Fibroblast of villous mesenchyme (primary cell): ENCODE measurements at regions not wholly inside any gene's neighbourhood (a gene's known extent, or its start where the extent isn't known, plus 50 kb on each side); places are given as distances from the start of the nearest gene placed in this dataset.

Experiments used
- DNase-seq: peaks from one replicate; pipeline ENCODE4 v3.0.0-alpha.2; 2010; ENCODE audit warnings: low read depth
- H3K4me3 ChIP-seq: 2 replicates; pipeline ENCODE4 v1.5.1; 2011; ENCODE audit warnings: low read depth, mild to moderate bottlenecking, low read length
- TF ChIP-seq, protein P1 (sequence below): IDR thresholded peaks from 2 replicates; pipeline ENCODE4 v1.5.1; 2012; ENCODE audit warnings: low read depth, mild to moderate bottlenecking, low read length; ENCODE audit not compliant: insufficient read depth

GRCh38 chr2:20925265-20925889 is 102.5 kb upstream of the LDAH start:
- H3K4me3 ChIP-seq: no peak overlapping the region
- TF ChIP-seq, protein P1, sequence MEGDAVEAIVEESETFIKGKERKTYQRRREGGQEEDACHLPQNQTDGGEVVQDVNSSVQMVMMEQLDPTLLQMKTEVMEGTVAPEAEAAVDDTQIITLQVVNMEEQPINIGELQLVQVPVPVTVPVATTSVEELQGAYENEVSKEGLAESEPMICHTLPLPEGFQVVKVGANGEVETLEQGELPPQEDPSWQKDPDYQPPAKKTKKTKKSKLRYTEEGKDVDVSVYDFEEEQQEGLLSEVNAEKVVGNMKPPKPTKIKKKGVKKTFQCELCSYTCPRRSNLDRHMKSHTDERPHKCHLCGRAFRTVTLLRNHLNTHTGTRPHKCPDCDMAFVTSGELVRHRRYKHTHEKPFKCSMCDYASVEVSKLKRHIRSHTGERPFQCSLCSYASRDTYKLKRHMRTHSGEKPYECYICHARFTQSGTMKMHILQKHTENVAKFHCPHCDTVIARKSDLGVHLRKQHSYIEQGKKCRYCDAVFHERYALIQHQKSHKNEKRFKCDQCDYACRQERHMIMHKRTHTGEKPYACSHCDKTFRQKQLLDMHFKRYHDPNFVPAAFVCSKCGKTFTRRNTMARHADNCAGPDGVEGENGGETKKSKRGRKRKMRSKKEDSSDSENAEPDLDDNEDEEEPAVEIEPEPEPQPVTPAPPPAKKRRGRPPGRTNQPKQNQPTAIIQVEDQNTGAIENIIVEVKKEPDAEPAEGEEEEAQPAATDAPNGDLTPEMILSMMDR: no peak
- peak; percentile 10 for DNase-seq

DNA sequence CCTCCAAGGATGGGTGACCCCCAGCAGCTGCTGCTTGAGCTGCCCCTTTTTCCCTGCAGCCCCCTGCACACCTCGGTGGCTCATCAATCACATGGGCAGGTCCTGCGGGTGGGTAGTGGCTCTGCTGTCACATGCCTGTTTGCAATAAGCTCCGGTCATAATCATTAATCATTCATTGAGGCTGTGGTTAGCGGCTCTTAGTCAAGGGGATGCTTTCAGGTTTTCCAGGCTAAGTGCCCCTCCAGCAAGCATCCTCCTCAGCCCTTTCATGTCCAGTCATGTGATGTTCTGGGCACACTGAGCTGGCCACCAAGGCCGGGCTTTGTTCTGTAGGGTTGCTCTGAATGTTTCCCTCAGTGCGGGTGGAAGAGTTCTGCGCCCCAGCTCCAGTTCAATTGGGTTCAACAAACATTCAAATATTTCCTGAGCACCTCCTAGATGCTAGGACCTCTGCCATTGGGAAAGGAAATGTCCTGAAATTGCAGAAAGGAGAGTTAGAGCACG is 96.4 kb upstream of the LDAH start:
- no peak for DNase-seq
- TF ChIP-seq, protein P1: no peak
- no peak overlapping the region for H3K4me3 ChIP-seq

DNA sequence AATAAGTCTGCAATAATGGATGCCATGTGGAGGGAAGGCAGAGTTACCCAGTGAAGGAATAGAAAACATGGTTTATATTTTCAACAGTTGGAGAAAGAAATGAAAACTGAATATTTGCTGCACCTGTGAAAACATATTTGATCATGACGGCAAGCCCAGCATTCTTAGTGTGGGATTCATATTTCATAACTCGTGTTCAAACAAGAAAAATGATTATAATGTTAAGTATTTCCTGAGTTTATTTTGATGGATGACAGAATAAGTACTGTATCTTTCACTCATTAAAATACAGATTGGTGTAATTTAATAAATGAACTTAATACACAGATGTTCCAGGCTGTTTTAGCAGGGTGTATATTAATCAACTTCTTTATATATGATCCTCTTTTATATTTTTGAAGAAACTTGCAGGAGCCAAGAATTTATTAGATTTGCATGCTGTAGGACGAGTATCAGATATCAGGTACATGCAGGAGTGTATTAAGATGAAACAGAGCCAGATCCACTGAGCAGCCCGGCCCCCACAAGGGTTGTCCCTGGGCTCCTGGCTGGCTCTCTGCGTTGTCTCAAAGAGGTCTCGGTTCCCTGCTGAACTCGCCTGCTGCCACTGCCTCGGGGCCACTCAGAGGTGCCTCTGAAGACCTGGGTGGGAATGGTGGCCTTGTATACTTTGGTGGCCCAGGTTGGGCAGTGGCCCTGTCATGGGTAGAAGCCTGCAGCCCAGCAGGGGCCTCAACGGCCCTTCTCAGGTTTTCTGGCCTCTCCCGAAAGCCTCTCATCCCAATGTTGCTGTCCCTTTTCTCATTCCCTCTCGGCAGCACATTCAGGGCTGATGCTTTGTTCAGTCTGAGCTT is 95.0 kb upstream of the LDAH start:
- DNase-seq: no peak
- TF ChIP-seq, protein P1: no peak
- no peak overlapping the region for H3K4me3 ChIP-seq

DNA sequence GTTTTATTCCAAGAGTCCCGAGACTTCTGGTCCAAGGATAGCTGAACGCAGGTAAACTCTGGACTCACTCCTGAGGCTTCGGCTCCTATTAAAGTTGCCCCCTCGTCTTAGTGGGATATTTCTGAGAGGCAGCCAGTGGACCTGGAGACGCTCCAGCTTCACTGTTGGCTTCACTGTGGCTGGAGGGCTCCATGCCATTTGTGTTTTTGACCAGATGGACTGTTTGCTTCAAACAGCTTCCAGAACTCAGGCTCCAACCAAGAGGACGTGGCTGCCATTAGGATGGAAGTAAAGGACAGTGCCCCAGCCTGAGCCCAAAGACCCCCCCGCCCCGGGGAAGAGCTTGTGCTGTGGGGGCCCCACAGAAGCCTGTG is 94.4 kb upstream of the LDAH start:
- no peak for DNase-seq
- TF ChIP-seq, protein P1: no peak
- no peak overlapping the region for H3K4me3 ChIP-seq

GRCh38 chr2:20916604-20917286 is 93.8 kb upstream of the LDAH start:
- no peak overlapping the region for H3K4me3 ChIP-seq
- peak; percentile 21 for DNase-seq
- TF ChIP-seq, protein P1: peak; percentile 52

DNA sequence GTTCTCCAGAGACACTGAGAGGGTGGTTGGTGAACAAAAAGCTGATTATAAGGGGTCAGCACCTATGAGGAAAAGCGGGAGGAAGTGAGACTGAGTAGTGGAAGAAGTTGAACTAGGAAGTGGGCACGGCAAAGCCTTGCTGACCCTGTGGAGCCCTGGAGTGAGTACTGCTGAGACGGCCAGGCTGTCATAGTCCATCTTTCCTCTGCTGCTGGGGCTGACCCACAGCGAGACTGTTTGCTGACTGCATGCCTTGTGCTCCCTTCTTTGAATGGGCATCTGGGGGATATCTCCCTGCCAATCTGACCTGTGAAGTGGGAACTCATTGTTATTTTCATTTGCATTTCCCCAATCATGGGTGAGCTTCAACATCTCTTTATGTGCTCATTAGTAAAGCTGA is 92.4 kb upstream of the LDAH start:
- H3K4me3 ChIP-seq: no peak overlapping the region
- no peak for DNase-seq
- TF ChIP-seq, protein P1: no peak
